ENCODE measurements at regions not wholly inside any gene's neighbourhood (a gene's known extent, or its start where the extent isn't known, plus 50 kb on each side); places are given as distances from the start of the nearest gene placed in this dataset.

DNA sequence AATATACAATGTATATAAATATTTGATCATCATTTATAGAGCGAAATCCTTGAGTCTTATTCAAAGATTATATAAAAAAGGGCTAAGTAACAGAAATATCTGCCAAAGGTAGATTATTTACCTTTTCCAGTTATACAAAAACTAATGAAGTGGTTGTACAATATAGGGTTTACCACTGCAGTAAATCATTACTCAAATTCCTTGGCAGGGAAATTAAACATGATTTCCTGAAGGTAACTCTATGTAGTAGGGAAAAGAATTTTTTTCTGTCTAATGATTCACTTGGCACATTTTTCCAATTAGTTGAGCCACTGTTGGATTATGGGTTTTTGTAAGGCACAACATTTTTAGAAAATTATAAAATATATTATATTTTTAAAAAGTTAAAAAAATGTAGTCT lies 129.6 kb downstream of the NR2F2 start:
- Histone ChIP-seq H4K20me1 (ENCODE audit: insufficient read depth, low read length) (no peaks in the 10 kb centered on the region), H3K79me2 (ENCODE audit: insufficient read depth, low read depth, low read length) (no peaks in the 10 kb centered on the region), H3K9me3 (ENCODE audit: low read length) (no peaks in the 10 kb centered on the region), H3K27ac (ENCODE audit: low read depth, low read length, poor library complexity, severe bottlenecking) (no peak overlapping the region), H3K36me3 (ENCODE audit: insufficient read depth, low read length) (no peaks in the 10 kb centered on the region), H3K4me3 (ENCODE audit: low read depth, low read length, poor library complexity, severe bottlenecking) (no peak overlapping the region), H3K4me2 (ENCODE audit: low read length) (no peak overlapping the region), H2AFZ (ENCODE audit: low read length) (no peak overlapping the region), H3K9me2 (ENCODE audit: insufficient read depth, low read length) (no peaks in the 10 kb centered on the region), H3K4me1 (ENCODE audit: insufficient read depth, low read length, poor library complexity, severe bottlenecking) (no peaks in the 10 kb centered on the region)
- TF ChIP-seq CTCF (conservative IDR thresholded peaks at IDR 0.05; ENCODE audit: low read length) (no peak), EZH2phosphoT487 (IDR thresholded peaks at IDR 0.05; ENCODE audit: borderline replicate concordance, low read depth, low read length) (no peak)
- no TSS peak for BruUV-seq (replicated peaks)
- POLR2A ChIA-PET = no interaction called here
- CTCF ChIA-PET (ENCODE audit: unreplicated experiment) = no interaction called here
- DNase-seq (ENCODE audit: low spot score) = no peak
- intact Hi-C loops (cut with micrococcal nuclease; ENCODE audit: unreplicated experiment) = no loop called here

DNA sequence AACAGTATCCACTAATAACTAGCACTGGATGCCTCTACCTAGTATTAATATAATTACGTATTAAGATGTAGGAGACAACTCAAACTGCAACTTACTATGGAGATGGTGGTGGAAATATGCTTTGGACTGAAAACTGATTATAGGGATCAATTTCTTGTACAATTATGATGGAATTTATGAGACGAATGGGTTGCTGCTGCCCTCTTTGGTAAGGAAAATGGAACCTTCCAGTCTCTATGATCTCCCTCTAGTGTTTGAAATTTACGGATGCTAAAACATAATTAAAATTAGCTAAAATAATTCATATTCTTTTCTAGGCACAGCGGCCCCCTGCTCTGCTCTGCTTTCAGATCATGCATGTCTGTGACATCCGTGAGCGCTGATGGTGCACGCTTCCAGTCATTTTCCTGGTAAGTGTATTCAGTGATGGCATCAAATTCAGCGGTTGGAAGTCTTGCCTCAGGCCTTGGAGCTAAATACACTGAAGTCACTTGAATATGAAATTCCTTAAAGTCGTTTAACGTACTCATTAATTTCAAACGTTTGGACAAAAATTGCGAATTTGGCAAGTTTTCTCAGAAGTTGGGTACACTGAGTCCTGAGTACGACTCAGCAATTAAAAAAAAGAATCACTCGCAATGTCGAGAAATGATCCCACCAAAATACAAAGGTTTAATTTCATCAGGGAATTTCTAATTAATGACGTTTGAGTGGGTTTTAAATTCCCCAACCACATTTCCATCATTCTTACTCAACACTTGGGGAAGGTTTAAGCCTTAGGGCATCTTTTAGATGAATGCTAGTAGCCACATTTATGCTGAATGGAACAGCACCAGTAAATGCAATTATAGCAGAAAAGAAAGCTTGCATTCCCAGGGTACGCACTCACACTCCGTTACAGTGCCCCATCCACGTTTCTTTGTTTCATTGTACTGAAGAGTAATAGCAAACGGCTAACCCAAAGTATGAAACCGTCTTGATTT lies 132.6 kb downstream of the NR2F2 start:
- H3K27ac ChIP-seq (ENCODE audit: low read depth, low read length, poor library complexity, severe bottlenecking) = no peak overlapping the region
- no peak for DNase-seq (ENCODE audit: low spot score)
- no peaks in the 10 kb centered on the region for H3K36me3 ChIP-seq (ENCODE audit: insufficient read depth, low read length)
- intact Hi-C loops (cut with micrococcal nuclease; ENCODE audit: unreplicated experiment) = no loop called here
- no peaks in the 10 kb centered on the region for H4K20me1 ChIP-seq (ENCODE audit: insufficient read depth, low read length)
- no peaks in the 10 kb centered on the region for H3K9me3 ChIP-seq (ENCODE audit: low read length)
- ChIA-PET POLR2A (no interaction called here), CTCF (ENCODE audit: unreplicated experiment) (no interaction called here)
- H3K4me3 ChIP-seq (ENCODE audit: low read depth, low read length, poor library complexity, severe bottlenecking) = no peak overlapping the region
- H3K79me2 ChIP-seq (ENCODE audit: insufficient read depth, low read depth, low read length) = no peaks in the 10 kb centered on the region
- H2AFZ ChIP-seq (ENCODE audit: low read length) = no peak overlapping the region
- H3K4me2 ChIP-seq (ENCODE audit: low read length) = no peak overlapping the region
- H3K9me2 ChIP-seq (ENCODE audit: insufficient read depth, low read length) = no peaks in the 10 kb centered on the region
- no peak for TF ChIP-seq CTCF (conservative IDR thresholded peaks at IDR 0.05; ENCODE audit: low read length)
- TF ChIP-seq EZH2phosphoT487 (IDR thresholded peaks at IDR 0.05; ENCODE audit: borderline replicate concordance, low read depth, low read length) = no peak
- BruUV-seq (replicated peaks) = no TSS peak
- H3K4me1 ChIP-seq (ENCODE audit: insufficient read depth, low read length, poor library complexity, severe bottlenecking) = no peaks in the 10 kb centered on the region

DNA sequence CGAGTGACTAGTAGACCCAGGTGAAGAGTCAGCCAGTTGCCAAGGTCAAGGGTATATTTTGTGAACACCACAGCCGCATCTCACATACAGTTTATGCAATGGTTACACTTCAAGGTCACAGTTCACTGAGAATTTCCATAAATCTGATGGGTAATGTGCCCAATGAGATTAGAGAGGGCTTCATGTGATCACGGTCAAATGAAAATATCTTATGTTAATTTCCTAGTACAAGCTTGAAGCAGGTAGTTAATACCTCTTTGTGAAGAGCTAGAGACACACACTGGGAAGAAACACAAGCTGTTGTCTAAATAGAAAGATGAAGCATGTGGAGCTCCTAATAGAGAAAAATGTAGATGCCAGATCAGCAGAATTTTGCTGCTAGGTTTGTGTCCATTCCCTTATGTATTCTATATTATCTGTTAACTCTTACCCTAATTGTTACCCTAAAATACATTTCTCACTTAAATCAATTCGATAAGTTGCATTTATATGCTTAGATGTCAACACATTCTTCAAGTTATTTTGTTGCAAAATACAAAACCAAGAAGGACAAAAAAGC lies 136.0 kb downstream of the NR2F2 start:
- Histone ChIP-seq H2AFZ (ENCODE audit: low read length) (no peak overlapping the region), H3K9me2 (ENCODE audit: insufficient read depth, low read length) (no peaks in the 10 kb centered on the region), H3K4me2 (ENCODE audit: low read length) (no peak overlapping the region), H3K4me1 (ENCODE audit: insufficient read depth, low read length, poor library complexity, severe bottlenecking) (no peaks in the 10 kb centered on the region), H3K4me3 (ENCODE audit: low read depth, low read length, poor library complexity, severe bottlenecking) (no peak overlapping the region), H3K36me3 (ENCODE audit: insufficient read depth, low read length) (no peaks in the 10 kb centered on the region), H4K20me1 (ENCODE audit: insufficient read depth, low read length) (no peaks in the 10 kb centered on the region), H3K9me3 (ENCODE audit: low read length) (no peaks in the 10 kb centered on the region), H3K79me2 (ENCODE audit: insufficient read depth, low read depth, low read length) (no peaks in the 10 kb centered on the region), H3K27ac (ENCODE audit: low read depth, low read length, poor library complexity, severe bottlenecking) (no peak overlapping the region)
- DNase-seq (ENCODE audit: low spot score) = no peak
- POLR2A ChIA-PET = interaction anchor here (0.6 kb wide), 1 partner anchor 320 kb away, joined by 4 read pairs; no protein-coding TSS in a partner anchor
- CTCF ChIA-PET (ENCODE audit: unreplicated experiment) = no interaction called here
- intact Hi-C loops (cut with micrococcal nuclease; ENCODE audit: unreplicated experiment) = no loop called here
- TF ChIP-seq CTCF (conservative IDR thresholded peaks at IDR 0.05; ENCODE audit: low read length) = no peak
- no peak for TF ChIP-seq EZH2phosphoT487 (IDR thresholded peaks at IDR 0.05; ENCODE audit: borderline replicate concordance, low read depth, low read length)
- BruUV-seq (replicated peaks) = no TSS peak
